ENCODE measurements at regions not wholly inside any gene's neighbourhood (a gene's known extent, or its start where the extent isn't known, plus 50 kb on each side); places are given as distances from the start of the nearest gene placed in this dataset.

DNA sequence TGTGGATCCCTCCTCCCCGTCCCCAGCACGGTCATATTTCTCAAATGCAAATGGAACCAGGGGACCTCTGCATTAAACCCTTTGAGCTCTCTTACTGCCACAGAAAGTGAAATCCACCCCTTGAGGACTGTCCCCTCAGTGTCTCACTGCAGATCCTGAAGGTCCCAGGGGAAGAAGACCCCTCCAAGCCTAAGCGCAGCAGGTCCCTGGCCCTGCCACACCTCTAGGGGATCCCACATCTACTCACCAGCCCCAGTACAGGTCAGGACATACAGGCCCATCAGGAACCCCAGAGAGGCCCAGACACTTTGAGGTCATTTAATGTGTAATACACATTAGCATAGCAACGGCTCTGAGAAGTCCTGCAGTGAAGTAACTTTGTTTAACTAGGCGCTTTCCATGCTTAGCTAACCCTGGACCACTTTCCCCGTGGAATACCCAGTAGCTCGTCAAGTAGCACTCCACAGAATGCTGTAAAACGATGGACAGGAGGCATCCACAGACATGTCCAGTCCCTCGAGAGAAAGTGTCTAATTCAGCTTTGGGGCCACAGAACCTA, 54.7 kb upstream of the ALDH1B1 start:
- no peaks in the 10 kb centered on the region for H3K9me3 ChIP-seq
- peaks cover 0 to 6% (median 0%) of the 10 kb centered on the region in 6 donors for H3K4me1 ChIP-seq
- H3K27me3 ChIP-seq (replicated peaks in 1 of 7) = no peaks in the 10 kb centered on the region
- TF ChIP-seq POLR2AphosphoS5 (IDR thresholded peaks at IDR 0.05) (no peak), POLR2A (IDR thresholded peaks at IDR 0.05) (no peak)
- TF ChIP-seq, protein P1, sequence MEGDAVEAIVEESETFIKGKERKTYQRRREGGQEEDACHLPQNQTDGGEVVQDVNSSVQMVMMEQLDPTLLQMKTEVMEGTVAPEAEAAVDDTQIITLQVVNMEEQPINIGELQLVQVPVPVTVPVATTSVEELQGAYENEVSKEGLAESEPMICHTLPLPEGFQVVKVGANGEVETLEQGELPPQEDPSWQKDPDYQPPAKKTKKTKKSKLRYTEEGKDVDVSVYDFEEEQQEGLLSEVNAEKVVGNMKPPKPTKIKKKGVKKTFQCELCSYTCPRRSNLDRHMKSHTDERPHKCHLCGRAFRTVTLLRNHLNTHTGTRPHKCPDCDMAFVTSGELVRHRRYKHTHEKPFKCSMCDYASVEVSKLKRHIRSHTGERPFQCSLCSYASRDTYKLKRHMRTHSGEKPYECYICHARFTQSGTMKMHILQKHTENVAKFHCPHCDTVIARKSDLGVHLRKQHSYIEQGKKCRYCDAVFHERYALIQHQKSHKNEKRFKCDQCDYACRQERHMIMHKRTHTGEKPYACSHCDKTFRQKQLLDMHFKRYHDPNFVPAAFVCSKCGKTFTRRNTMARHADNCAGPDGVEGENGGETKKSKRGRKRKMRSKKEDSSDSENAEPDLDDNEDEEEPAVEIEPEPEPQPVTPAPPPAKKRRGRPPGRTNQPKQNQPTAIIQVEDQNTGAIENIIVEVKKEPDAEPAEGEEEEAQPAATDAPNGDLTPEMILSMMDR (IDR thresholded peaks at IDR 0.05 in 8 of 11, conservative IDR thresholded peaks at IDR 0.05 in 3 of 11) = no peak
- no peak overlapping the region for H3K27ac ChIP-seq
- intact Hi-C loops (cut with DNase I; ENCODE audit: low total_unique reads) = no loop called here
- no peaks in the 10 kb centered on the region for H3K36me3 ChIP-seq
- no peak overlapping the region for H3K4me3 ChIP-seq
- no peak for DNase-seq
- 85 to 92% (median 89%) methylated on average over 9 of the region's 9 CpGs for WGBS, 5 donors

DNA sequence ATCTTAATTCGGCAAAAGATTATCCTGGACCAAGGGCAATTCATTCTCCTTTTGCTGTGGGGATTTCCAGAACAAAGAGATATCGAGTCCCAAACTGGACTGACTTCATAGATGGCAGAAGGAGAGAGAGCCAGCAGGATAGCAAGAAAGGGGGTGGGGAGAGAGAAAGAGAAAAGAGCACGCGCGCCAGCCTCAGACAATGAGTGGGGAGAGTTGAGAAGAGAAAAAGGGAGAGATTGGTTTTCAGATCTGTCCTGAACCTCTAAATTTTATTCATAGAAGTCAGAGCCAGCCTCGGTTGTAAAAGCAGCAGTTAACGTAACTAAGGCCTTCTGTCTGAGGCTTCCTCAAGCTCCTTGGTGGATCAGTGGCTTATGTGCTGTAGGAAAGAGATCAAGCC, 55.3 kb upstream of the ALDH1B1 start:
- WGBS, 5 donors = 81 to 93% (median 87%) methylated on average over 7 of the region's 7 CpGs
- H3K36me3 ChIP-seq = no peaks in the 10 kb centered on the region
- DNase-seq = no peak
- no peaks in the 10 kb centered on the region for H3K27me3 ChIP-seq (replicated peaks in 1 of 7)
- no peak overlapping the region for H3K27ac ChIP-seq
- no peak overlapping the region for H3K4me3 ChIP-seq
- H3K9me3 ChIP-seq = no peaks in the 10 kb centered on the region
- intact Hi-C loops (cut with DNase I; ENCODE audit: low total_unique reads) = no loop called here
- H3K4me1 ChIP-seq = peaks cover 0 to 6% (median 0%) of the 10 kb centered on the region in 6 donors
- no peak for TF ChIP-seq POLR2AphosphoS5 (IDR thresholded peaks at IDR 0.05)
- TF ChIP-seq, protein P1 (IDR thresholded peaks at IDR 0.05 in 8 of 11, conservative IDR thresholded peaks at IDR 0.05 in 3 of 11) = no peak

DNA sequence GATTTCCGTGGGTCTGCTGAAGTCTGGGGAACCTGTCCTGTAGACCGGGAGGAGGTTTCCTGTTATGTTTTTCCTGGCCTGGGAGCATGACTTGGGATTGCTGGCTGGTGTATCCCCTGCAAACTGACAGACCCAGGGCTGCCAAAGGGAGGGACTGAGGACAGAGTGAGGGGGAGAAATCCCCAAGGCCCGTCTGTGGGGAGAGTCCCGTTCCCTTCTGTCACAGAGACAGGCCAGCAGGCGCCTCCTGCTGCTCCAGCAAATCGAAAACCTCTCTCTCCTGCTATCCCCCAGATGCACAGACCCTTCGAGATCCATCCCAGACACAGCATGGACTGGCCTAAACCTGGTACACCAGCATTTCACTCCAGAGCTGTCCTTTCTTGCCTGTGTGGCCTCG, 56.2 kb upstream of the ALDH1B1 start:
- WGBS, 5 donors = 63 to 86% (median 82%) methylated on average over 8 of the region's 8 CpGs
- DNase-seq = no peak
- TF ChIP-seq POLR2A (IDR thresholded peaks at IDR 0.05) (no peak), POLR2AphosphoS5 (IDR thresholded peaks at IDR 0.05) (no peak)
- TF ChIP-seq, protein P1 (IDR thresholded peaks at IDR 0.05 in 8 of 11, conservative IDR thresholded peaks at IDR 0.05 in 3 of 11) = no peak
- Histone ChIP-seq H3K4me1 (peaks cover 0 to 6% (median 0%) of the 10 kb centered on the region in 6 donors), H3K9me3 (no peaks in the 10 kb centered on the region), H3K4me3 (no peak overlapping the region), H3K27ac (no peak overlapping the region), H3K36me3 (no peaks in the 10 kb centered on the region), H3K27me3 (replicated peaks in 1 of 7) (no peaks in the 10 kb centered on the region)
- intact Hi-C loops (cut with DNase I; ENCODE audit: low total_unique reads) = no loop called here

DNA sequence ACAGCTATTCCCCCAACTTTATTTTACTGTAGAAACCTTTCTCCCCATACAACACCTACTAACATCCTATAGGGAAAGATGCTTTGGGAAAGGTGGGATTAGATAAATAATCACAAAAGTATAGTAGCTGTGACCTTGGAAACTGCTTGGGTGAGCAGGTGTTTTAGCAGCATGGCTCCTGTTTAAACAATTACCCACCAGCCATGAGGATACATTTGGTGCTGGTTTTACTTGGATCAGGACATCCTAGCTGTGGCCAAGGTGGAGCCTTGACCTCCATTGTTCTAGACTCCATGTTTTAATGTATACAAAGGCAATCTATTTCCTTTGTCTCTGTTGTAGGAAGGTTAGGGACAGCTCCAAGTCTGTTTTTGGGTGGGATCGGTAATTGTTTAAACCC, 56.8 kb upstream of the ALDH1B1 start:
- Histone ChIP-seq H3K27ac (no peak overlapping the region), H3K4me3 (no peak overlapping the region), H3K9me3 (no peaks in the 10 kb centered on the region), H3K27me3 (replicated peaks in 1 of 7) (no peaks in the 10 kb centered on the region), H3K36me3 (no peaks in the 10 kb centered on the region), H3K4me1 (peaks cover 0 to 6% (median 0%) of the 10 kb centered on the region in 6 donors)
- no peak for DNase-seq
- 72 to 100% (median 88%) methylated on average over 1 of the region's 1 CpG for WGBS, 5 donors
- intact Hi-C loops (cut with DNase I; ENCODE audit: low total_unique reads) = no loop called here
- TF ChIP-seq, protein P1 (IDR thresholded peaks at IDR 0.05 in 8 of 11, conservative IDR thresholded peaks at IDR 0.05 in 3 of 11) = no peak
- TF ChIP-seq POLR2A (IDR thresholded peaks at IDR 0.05) = no peak
- TF ChIP-seq POLR2AphosphoS5 (IDR thresholded peaks at IDR 0.05) = no peak

Data from spleen (tissue), 11 donors.